GM12891 (cell line): ENCODE measurements at regions not wholly inside any gene's neighbourhood (a gene's known extent, or its start where the extent isn't known, plus 50 kb on each side); places are given as distances from the start of the nearest gene placed in this dataset.
A peak's percentile ranks its signal among the peaks of the same experiment; 100 is the strongest.

Experiments
- DNase-seq: peaks from one replicate; pipeline ENCODE4 v3.0.0; 2011; ENCODE audit warnings: low spot score; ENCODE audit not compliant: insufficient read length
- FAIRE-seq: peaks from 2 replicates; lab custom pipeline; 2011; peaks lifted over from hg19 to GRCh38; lab: Jason Lieb, UNC
- PAX5 ChIP-seq: IDR thresholded peaks from 2 replicates; pipeline ENCODE4 v1.6.1; 2011; ENCODE audit warnings: low read length, moderate library complexity, mild to moderate bottlenecking; ENCODE audit not compliant: insufficient read depth, severe bottlenecking
- POLR2A ChIP-seq: IDR thresholded peaks from 2 replicates; pipeline ENCODE4 v1.6.1; 2011; ENCODE audit warnings: low read depth, low read length, control low read depth
- POLR2AphosphoS5 ChIP-seq: IDR thresholded peaks from 2 replicates; pipeline ENCODE4 v1.6.1; 2011; ENCODE audit warnings: low read depth, low read length, control low read depth
- POU2F2 ChIP-seq: IDR thresholded peaks from 2 replicates; pipeline ENCODE4 v1.6.1; 2011; ENCODE audit warnings: low read depth, mild to moderate bottlenecking, control low read depth, low read length, moderate library complexity
- SPI1 ChIP-seq: IDR thresholded peaks from 2 replicates; pipeline ENCODE4 v1.6.1; 2011; ENCODE audit warnings: low read depth, low read length, control low read depth
- TAF1 ChIP-seq: IDR thresholded peaks from 2 replicates; pipeline ENCODE4 v1.6.1; 2011; ENCODE audit warnings: low read depth, low read length, control low read depth

DNA sequence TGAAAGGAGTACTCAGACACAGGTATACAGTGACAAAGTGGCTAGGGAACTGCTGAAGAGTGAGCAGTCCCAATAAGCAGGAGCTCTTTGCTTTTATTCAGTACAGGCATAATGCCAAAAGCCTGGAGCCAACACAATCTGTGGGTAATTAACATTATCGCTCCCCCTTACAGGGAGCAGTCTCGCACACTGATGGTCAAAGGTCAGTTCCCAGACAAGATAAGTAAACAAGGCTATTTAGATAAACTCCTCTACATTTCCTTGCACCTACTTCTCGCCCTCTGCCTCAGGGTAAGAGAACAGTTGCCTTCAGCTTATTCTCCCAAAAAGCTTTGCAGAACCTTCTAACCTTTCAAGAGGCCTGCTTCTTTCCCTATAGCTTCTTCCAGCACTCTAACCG lies 73.9 kb upstream of the TAF9B start:
- no peak for FAIRE-seq
- TF ChIP-seq POU2F2, result no peak
- TF ChIP-seq POLR2AphosphoS5, result no peak
- TF ChIP-seq POLR2A, result no peak
- no peak for TF ChIP-seq PAX5
- no peak for TF ChIP-seq SPI1
- no peak for DNase-seq

DNA sequence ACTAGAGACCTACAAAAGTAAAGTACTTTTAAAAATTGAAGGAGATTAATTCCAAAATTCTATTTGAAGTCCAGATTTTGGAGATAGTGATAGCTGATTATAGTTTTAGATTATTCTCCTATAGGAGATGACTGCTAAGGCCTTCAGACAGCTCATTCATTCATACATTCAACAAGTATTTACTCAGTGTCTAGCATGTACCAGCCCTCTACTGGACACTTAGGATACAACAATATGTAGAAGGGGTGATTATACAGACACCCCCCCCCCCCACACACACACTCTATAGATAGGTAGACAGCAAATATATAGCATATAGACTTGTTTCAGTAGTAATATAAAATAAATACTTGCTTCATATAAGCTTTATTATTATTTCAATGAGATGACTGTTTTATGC lies 60.4 kb upstream of the TAF9B start:
- no peak for DNase-seq
- peak; percentile 82 for FAIRE-seq
- TF ChIP-seq POLR2AphosphoS5 (no peak), POLR2A (no peak), TAF1 (no peak), SPI1 (no peak), POU2F2 (no peak), PAX5 (no peak)
